Fibroblast of upper back skin (primary cell): ENCODE measurements at regions not wholly inside any gene's neighbourhood (a gene's known extent, or its start where the extent isn't known, plus 50 kb on each side); places are given as distances from the start of the nearest gene placed in this dataset.
A peak's percentile ranks its signal among the peaks of the same experiment; 100 is the strongest.
"Not testable (repeated sequence)": the region's sequence is repeated elsewhere in the genome, so short reads cannot be mapped to it uniquely, and the experiment has no call there.

ENCODE experiments used
- DNase-seq: peaks from one replicate; pipeline ENCODE4 v3.0.0-alpha.2; 2013

DNA sequence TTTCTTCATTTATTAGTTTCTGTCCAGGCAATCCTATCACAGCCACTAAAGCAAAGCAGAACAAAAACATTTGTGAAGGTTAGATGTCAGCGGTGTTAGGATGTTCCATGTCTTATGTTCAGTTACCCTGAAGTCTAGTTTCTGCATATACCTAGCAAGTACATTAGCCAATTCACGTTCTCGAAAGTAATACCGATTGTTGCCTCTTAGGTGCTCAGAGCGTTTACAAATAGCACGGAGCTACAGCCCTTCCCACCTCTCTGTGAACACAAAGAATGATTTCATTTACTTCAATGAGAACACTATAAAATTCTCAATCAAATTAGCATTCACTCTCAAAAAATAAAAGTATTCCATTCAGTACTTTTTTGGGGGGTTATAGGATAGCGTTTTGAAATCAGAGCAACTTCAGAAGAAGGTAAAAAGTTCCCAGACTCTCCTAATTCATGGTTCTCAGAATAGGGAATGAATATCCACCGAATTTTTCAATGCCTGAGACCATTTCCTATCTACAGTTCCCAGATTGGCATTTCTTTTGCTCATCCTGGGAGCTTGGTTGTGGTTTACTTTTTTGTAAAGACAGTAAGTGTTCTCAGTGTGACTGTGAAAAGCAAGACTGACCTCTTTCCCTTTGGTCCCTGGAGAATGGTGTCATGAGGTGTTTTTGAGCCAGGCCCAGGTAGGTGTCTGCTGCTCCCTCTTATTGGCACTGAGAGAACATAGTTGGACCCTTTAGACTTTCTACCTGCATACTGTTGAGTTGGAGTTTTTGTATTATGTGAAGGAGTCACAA is 488.0 kb upstream of the RGS6 start:
- no peak for DNase-seq

DNA sequence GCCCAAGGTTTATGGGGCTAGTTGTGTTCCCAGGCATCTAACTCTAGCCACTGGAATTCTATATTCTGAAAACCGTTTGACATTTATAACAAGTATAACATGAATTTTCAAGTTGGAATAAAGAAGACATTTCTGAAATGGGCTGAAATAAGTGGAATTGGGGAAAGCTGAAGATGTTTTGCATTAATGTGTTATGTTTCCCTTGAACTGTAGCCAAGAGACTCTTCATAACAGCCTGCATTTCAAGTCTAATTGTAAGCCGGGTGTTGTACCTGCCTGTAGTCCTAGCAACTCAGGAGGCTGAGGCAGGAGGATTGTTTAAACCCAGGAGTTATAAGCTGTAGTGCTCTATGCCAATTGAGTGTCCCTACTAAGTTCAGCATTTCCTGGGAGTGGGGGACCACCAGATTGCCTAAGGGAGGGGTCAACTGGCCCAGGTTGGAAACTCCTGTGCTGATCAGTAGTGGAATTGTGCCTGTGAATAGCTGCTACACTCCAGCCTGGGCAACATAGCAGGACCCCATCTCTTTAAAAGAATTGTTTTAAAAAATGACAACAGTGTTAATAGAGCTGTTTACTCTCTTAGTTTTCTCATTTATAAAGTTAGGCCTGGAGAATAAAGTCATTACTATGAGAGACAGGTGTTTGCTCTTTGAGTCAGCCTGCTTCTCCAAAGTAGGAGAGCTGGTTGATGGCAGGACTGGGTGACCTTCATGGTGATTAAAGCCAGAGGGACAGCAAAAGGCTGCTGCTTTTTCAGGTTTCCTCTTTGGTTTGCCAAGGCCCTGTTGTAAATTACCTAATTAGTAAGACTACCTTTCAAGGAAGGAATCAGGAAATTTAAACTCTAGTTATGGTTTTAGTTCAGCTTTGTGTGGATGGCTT is 483.6 kb upstream of the RGS6 start:
- no peak for DNase-seq

- no peak for DNase-seq
Observed at GRCh38 chr14:71449316-71450055, 482.7 kb upstream of the RGS6 start.

DNA sequence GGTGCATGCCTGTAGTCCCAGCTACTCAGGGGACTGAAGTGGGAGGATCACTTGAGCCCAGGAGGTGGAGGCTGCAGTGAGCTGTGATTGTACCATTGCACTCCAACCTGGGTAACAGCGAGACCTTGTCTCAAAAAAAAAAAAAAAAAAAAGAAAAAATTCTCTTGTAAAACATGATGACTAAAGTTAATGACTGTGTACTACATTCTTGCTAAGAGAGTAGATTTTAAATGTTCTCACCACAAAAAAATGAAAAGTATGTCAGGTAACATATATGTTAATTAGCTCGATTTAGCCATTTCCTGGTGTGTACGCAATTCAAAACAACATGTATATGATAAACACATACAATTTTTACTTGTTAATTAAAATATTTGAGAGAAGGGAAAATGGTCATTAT is 480.7 kb upstream of the RGS6 start:
- no peak for DNase-seq

- no peak for DNase-seq
Observed at GRCh38 chr14:71452539-71452938, 479.7 kb upstream of the RGS6 start.

GRCh38 chr14:71452987-71453386 is 479.2 kb upstream of the RGS6 start:
- DNase-seq, result no peak

- no peak for DNase-seq
Observed at GRCh38 chr14:71454010-71454409, 478.2 kb upstream of the RGS6 start.

- no peak for DNase-seq
Observed at GRCh38 chr14:71454513-71455332, 477.5 kb upstream of the RGS6 start.

DNA sequence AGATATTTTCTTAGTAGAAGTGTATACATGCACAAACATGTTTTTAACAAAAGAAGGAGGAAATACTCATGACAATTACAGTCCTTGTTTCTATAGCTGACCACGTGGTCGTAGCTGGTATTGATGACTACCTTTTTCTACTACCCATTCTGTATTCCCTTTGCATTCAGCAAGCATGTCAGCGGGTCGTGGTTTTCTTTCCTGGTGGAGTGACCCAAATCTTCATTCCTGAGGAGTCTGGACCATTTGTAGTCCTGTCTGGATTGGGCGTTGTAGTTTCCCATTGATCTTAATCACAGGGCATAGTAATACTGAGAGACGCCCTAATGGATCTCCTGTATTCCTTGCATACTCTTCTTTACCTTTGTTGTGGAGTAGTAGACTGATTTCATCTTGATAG is 472.1 kb upstream of the RGS6 start:
- no peak for DNase-seq

DNA sequence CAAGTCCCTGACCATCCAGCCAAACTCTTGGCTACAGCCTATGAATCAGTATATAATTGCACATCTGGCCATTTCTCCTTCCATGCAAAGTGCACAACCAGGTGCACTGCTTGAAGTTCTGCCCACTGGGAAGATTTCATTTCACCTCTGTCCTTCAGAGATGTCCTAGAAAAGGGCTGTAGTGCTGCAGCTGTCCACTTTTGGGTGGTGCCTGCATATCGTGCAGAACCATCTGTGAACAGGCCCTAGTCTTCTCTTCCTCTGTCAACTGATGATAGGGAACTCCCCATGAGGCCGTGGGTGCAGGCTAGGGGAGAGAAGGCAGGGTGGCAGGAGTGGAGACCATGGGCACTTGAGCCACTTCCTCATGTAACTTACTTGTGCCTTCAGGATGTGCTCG is 470.6 kb upstream of the RGS6 start:
- not testable (repeated sequence) for DNase-seq

DNA sequence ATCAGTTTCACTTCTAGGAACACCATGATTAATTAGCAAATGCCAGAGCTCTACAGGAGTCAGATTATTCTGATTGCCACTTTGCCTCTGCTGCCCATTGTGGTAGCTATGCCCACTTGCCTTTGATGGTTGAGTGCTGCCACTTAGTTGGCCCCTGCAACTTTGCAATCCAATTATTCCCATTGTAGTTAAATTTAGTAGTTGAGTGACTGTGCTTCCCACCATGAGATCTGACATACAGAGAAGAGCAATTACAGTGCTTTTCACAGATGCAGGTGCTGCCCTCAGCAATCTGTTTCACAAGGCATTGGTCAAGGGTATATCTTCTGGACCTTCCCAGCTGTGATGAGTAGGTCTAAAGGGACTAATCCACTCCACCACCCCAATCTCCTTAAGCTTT is 468.4 kb upstream of the RGS6 start:
- DNase-seq, result no peak

DNA sequence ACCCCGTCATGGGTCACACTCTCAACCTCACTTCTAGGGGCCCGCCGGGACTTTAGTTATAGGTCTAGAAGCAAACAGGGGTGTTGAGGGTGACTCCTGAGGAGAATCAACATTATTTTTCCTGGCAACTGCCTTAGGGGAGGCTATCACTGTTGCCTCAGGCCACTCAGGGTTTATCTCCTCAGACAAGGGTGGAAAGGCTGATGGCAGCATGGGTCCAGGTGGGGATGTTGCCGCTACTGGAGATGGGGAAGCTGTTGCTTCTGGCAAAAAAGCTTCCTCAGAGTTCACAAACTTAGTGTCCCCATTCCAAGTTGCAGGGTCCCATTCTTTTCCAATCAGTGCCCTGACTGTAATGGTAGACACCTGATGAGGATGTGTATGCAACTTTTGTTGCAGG is 467.4 kb upstream of the RGS6 start:
- DNase-seq, result no peak

DNA sequence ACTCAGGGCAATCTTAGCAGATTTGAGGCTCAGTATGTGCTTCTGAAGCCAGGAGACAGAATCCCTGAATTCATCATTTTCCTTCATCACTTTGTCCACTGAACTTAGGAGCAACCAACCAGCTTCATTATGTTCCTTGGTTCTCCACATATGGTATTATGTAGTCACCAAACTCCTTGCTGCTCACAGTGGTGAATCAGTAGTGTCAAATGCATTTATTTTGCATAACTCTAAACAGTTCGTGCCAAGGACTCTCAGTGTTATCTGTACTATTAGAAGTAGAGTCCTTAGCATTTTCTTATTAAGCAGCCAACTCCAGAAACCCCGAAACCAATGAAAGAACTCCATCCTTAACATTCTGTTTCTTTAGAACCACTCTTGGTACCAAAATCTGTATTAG is 466.9 kb upstream of the RGS6 start:
- DNase-seq, result peak; percentile 44

- DNase-seq, result no peak
Observed at GRCh38 chr14:71466251-71466650, 466.0 kb upstream of the RGS6 start.

GRCh38 chr14:71466946-71467345 is 465.3 kb upstream of the RGS6 start:
- no peak for DNase-seq

DNA sequence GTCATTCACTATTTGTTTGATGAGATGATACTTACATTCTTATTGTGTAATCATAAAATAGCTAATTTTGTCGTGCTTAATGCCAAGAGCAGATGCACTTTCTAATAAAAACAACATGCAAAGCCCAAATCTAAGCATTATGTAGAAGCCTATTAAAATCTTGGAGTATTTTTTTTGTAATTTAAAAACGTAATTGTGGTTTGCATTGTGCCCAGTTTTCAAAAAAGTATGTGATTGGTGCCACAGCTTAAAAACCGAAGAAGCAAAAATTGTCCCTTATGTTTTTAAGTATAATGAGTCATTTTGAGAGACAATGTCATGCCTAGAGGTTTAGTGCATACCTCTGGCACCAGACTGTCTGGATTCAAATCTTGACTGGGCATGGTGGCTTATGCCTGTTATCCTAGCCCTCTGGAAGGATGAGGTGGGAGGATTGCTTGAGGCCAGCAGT is 464.8 kb upstream of the RGS6 start:
- peak; percentile 30 for DNase-seq

GRCh38 chr14:71468701-71469100 is 463.5 kb upstream of the RGS6 start:
- no peak for DNase-seq

- no peak for DNase-seq
Observed at GRCh38 chr14:71469643-71470335, 462.4 kb upstream of the RGS6 start.

- DNase-seq, result no peak
Observed at GRCh38 chr14:71471634-71472355, 460.4 kb upstream of the RGS6 start.

DNA sequence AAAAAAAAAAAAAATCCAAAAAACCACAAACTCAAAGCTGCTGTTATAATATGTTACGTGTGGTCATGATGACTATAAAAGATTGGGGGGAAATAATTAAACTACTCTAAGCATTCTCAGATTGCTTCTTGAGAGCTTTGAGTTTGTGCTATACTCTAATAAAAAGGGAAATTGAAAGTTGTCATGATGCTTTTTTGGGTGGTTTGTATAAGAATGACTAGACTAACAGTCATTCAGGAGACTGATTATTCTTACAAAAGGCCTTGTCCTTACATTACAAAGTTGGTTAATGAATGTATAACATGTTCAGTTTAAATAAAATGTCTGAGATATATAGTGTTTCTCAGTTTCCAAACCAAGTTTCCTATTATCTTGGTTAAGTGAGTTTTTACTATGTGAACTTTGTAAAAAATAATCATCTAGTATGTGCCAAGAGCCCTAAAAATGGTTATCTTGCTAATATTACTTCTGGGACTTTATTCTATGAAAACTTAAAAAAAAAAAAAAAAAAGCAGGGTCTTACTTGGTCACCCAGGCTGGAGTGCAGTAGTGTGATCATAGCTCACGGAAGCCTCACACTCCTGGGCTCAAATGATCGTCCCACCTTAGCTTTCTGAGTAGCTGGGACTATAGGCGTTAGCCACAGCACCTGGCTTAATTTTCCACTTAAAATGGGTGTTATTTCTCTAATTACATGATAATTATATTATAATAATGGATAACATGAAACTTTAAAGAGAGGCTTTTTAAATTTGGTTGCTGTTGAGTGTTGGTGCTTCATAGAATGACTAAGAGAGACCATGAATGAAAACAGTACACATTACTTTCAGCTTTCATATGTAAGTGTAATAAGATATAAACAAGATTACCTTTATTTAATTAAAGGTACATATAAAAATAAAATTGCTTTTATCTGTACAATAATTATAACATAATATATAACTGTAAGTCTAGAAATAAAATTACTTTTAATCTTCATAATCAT is 459.6 kb upstream of the RGS6 start:
- peak; percentile 63 for DNase-seq
